ENCODE measurements at regions not wholly inside any gene's neighbourhood (a gene's known extent, or its start where the extent isn't known, plus 50 kb on each side); places are given as distances from the start of the nearest gene placed in this dataset.

DNA sequence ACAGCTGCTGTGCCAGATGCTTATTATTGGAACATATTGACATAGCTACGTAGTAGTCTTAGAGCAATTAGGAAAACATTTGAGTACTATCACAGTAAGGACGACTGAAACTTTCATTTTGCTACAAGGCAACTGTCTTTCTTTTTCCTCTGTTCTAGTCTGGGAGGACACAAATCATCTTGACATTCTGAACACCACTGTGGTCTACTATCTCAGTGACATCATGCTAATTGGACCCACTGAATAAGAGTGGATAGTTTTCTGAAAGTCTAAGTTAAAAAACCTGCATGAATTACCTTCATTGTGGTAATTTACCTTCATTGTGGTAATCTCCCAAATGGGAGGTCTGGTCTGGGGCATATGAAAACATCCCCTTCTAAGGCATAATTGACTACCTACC lies 163.3 kb upstream of the MOCS1 start:
- TF ChIP-seq EZH2 (IDR thresholded peaks at IDR 0.05; ENCODE audit: borderline replicate concordance, low read length) = no peak
- TF ChIP-seq, protein P1, sequence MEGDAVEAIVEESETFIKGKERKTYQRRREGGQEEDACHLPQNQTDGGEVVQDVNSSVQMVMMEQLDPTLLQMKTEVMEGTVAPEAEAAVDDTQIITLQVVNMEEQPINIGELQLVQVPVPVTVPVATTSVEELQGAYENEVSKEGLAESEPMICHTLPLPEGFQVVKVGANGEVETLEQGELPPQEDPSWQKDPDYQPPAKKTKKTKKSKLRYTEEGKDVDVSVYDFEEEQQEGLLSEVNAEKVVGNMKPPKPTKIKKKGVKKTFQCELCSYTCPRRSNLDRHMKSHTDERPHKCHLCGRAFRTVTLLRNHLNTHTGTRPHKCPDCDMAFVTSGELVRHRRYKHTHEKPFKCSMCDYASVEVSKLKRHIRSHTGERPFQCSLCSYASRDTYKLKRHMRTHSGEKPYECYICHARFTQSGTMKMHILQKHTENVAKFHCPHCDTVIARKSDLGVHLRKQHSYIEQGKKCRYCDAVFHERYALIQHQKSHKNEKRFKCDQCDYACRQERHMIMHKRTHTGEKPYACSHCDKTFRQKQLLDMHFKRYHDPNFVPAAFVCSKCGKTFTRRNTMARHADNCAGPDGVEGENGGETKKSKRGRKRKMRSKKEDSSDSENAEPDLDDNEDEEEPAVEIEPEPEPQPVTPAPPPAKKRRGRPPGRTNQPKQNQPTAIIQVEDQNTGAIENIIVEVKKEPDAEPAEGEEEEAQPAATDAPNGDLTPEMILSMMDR (IDR thresholded peaks at IDR 0.05; ENCODE audit: low read length) = no peak
- Histone ChIP-seq H3K4me3 (ENCODE audit: low read depth, low read length, poor library complexity, severe bottlenecking) (no peak overlapping the region), H3F3A (ENCODE audit: insufficient read depth, low read length) (no peaks in the 10 kb centered on the region), H3K4me2 (ENCODE audit: low read length) (no peak overlapping the region), H3K36me3 (ENCODE audit: insufficient read depth, low read length) (no peaks in the 10 kb centered on the region), H4K20me1 (ENCODE audit: insufficient read depth, low read length) (no peaks in the 10 kb centered on the region), H3K27ac (ENCODE audit: low read depth, low read length, poor library complexity, severe bottlenecking) (no peak overlapping the region), H2AFZ (ENCODE audit: low read length) (no peak overlapping the region), H3K9me2 (ENCODE audit: low read depth, low read length) (no peaks in the 10 kb centered on the region), H3K9ac (ENCODE audit: low read length) (no peak overlapping the region), H3K9me3 (ENCODE audit: low read length) (no peaks in the 10 kb centered on the region), H3K79me2 (ENCODE audit: insufficient read depth, low read length) (no peaks in the 10 kb centered on the region), H3K4me1 (ENCODE audit: insufficient read depth, low read length, severe bottlenecking) (no peaks in the 10 kb centered on the region), H3K27me3 (ENCODE audit: insufficient read depth, low read length) (no peaks in the 10 kb centered on the region)

DNA sequence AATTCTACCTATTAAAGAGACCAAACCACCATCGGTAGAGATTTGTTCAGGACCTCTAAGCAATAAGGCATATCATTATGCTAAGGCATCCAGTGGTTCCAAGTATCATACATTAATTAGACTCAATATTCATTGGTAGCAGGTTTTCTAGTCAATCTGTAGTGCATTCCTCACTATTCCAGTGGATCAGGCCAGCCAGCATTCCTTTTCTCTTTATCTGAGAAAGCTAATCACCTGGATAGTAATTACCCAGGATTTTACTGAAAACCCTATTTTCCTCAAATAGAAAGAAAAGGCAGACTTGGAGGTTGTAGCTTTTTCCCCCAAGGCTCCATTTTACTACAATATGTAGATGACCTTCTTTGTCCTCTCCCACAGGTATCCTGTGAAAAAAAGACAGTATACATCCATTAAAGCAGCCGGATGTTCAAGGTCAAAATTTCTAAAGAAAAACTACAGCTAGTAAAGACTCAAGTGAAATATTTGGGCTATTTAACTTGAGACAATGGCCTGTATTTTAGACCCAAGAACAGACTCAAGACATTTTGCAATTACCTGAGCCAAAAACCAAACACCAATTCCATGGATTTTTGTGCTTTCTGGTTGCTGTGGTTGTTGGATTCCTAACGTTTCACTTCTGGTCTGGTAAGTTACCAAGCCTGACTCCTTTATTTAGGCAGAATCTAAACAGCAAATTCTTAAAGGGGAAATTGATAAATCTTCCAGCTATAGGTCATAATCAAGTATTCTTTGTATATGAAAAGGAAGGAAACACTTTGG lies 149.1 kb upstream of the MOCS1 start:
- Histone ChIP-seq H3K4me3 (ENCODE audit: low read depth, low read length, poor library complexity, severe bottlenecking) (no peak overlapping the region), H2AFZ (ENCODE audit: low read length) (no peak overlapping the region), H3K9me3 (ENCODE audit: low read length) (no peaks in the 10 kb centered on the region), H3K9ac (ENCODE audit: low read length) (no peak overlapping the region), H4K20me1 (ENCODE audit: insufficient read depth, low read length) (no peaks in the 10 kb centered on the region), H3K27ac (ENCODE audit: low read depth, low read length, poor library complexity, severe bottlenecking) (no peak overlapping the region), H3K4me2 (ENCODE audit: low read length) (no peak overlapping the region), H3K36me3 (ENCODE audit: insufficient read depth, low read length) (no peaks in the 10 kb centered on the region), H3K4me1 (ENCODE audit: insufficient read depth, low read length, severe bottlenecking) (no peaks in the 10 kb centered on the region), H3F3A (ENCODE audit: insufficient read depth, low read length) (no peaks in the 10 kb centered on the region), H3K9me2 (ENCODE audit: low read depth, low read length) (no peaks in the 10 kb centered on the region), H3K27me3 (ENCODE audit: insufficient read depth, low read length) (no peaks in the 10 kb centered on the region), H3K79me2 (ENCODE audit: insufficient read depth, low read length) (no peaks in the 10 kb centered on the region)
- TF ChIP-seq, protein P1 (IDR thresholded peaks at IDR 0.05; ENCODE audit: low read length) = no peak
- no peak for TF ChIP-seq EZH2 (IDR thresholded peaks at IDR 0.05; ENCODE audit: borderline replicate concordance, low read length)

DNA sequence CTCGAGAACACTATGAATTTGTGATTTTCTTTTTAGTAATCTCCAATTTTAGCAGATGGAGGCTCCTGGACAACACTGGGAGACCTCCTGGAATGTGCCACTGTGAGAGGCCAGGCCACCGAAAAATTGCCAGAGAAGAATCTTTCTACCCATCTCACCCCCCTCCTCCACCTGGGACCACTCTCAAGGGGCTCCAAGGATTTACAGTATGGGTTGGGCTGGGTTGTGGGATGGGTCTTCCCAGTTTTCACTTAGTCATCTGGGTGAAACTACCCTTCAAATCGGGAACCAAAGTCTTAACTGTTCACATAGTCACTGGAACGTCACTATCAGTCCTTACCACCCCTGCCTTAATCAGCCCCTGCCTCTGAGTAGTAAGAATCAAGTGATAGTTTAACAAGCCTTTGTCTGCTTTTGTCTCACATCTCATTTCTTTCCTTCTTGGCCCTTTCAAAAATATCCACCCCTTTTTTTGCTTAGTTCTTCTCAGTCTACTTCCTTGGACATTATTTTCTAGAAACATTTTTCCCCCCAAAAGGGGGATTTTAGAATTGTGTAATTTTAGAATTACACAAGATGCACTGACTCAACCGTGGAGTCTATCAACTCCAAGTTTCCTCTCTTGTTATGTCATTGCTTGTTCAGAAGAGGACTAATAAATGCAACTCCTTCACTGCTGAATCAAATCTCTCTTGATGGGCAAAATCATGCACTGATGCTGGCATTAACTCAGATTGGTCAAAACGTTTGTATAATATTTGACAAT lies 148.2 kb upstream of the MOCS1 start:
- no peak for TF ChIP-seq EZH2 (IDR thresholded peaks at IDR 0.05; ENCODE audit: borderline replicate concordance, low read length)
- TF ChIP-seq, protein P1 (IDR thresholded peaks at IDR 0.05; ENCODE audit: low read length) = no peak
- Histone ChIP-seq H4K20me1 (ENCODE audit: insufficient read depth, low read length) (no peaks in the 10 kb centered on the region), H3K9ac (ENCODE audit: low read length) (no peak overlapping the region)

More for the DNA sequence above, 148.2 kb upstream of the MOCS1 start:
- Histone ChIP-seq H3K9me3 (ENCODE audit: low read length) (no peaks in the 10 kb centered on the region), H3K36me3 (ENCODE audit: insufficient read depth, low read length) (no peaks in the 10 kb centered on the region), H2AFZ (ENCODE audit: low read length) (no peak overlapping the region), H3K4me2 (ENCODE audit: low read length) (no peak overlapping the region), H3K27ac (ENCODE audit: low read depth, low read length, poor library complexity, severe bottlenecking) (no peak overlapping the region), H3F3A (ENCODE audit: insufficient read depth, low read length) (no peaks in the 10 kb centered on the region), H3K27me3 (ENCODE audit: insufficient read depth, low read length) (no peaks in the 10 kb centered on the region), H3K4me1 (ENCODE audit: insufficient read depth, low read length, severe bottlenecking) (no peaks in the 10 kb centered on the region), H3K9me2 (ENCODE audit: low read depth, low read length) (no peaks in the 10 kb centered on the region), H3K79me2 (ENCODE audit: insufficient read depth, low read length) (no peaks in the 10 kb centered on the region), H3K4me3 (ENCODE audit: low read depth, low read length, poor library complexity, severe bottlenecking) (no peak overlapping the region)

Data from OCI-LY1 (cell line).